Activated gamma-delta T cell treated with anti-CD3 and anti-CD28 coated beads, Interleukin-2, amount 50 U/mL, for 16 hours (primary cell): ENCODE measurements at regions not wholly inside any gene's neighbourhood (a gene's known extent, or its start where the extent isn't known, plus 50 kb on each side); places are given as distances from the start of the nearest gene placed in this dataset.
A peak's percentile ranks its signal among the peaks of the same experiment; 100 is the strongest.
"Not testable (repeated sequence)": the region's sequence is repeated elsewhere in the genome, so short reads cannot be mapped to it uniquely, and the experiment has no call there.

ENCODE experiments used
- DNase-seq: peaks from one replicate; pipeline ENCODE4 v3.0.0-alpha.2; 2020; ENCODE audit warnings: low read depth

GRCh38 chr10:125554016-125554703 is 128.8 kb downstream of the TEX36 start:
- no peak for DNase-seq

GRCh38 chr10:125553091-125553490 is 129.9 kb downstream of the TEX36 start:
- DNase-seq = no peak

- no peak for DNase-seq
Measured at GRCh38 chr10:125551247-125551646, 131.7 kb downstream of the TEX36 start.

- DNase-seq = no peak
Measured at GRCh38 chr10:125550362-125550761, 132.6 kb downstream of the TEX36 start.

DNA sequence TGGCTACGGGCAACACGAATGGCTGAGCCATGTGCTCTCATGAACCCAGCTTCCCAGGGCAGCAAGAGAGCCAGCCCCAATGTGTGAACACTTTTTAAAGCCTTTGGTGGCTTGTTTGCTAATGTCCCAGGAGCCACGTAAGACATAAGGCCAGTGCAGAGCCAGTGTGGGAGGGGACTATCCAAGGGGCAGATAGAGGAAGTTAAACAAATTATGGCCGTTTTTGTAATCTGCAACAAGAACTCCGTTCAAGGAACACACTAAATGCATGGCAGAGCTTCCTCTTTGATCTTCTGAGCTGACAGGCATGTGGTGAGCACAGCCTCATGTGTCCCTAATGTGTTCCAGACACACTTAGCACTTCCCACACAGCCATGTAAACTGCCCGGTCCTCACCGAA is 133.3 kb downstream of the TEX36 start:
- no peak for DNase-seq

DNA sequence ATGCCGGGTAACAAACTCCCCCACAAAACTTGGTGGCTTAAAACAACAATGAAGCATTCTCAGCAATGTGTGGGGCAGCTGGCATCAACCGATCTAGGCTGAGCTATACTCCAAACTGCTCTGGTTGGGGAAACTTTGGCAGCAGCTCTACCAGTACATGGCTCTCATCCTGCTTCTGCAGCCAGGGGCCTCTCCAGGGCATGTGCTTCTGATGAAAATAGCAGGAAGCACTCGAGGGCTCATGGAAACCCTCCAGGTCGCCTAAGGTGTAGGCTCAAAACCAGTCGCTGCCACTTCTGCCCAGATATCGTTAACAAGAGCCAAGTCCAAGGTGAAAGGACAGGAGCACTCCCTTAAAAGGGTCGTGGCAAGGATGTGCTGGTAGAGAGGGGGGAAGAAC is 134.1 kb downstream of the TEX36 start:
- no peak for DNase-seq

- DNase-seq = no peak
Measured at GRCh38 chr10:125548356-125548755, 134.6 kb downstream of the TEX36 start.

DNA sequence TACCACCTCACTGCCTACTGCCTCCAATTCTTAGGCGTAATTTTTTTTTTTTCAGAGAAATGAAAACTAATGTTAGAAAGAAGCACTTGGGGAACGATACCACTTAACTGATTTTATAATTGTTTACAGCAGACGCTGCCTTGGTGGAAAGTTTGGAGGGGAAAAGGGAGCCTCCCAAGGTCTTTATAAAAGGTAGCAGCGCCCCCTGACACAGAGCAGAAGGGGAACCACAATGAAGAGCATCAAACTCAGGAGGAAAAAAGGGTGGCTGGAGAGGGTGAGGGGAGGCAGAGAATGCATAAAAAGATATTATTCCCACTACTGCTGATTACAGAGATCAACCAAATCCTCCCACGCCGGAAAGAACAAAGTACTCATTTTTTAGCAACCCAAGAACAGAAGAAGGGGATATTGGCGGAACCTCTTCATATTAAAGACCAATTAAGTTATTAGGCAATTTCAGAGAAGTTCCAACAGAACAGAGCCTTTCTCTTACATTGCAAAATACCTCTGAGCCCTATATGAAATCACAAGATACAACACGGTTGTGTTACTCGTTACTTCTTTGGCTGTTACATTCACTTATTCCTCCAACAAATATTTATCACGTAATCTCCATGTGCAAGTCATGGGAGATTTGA is 135.8 kb downstream of the TEX36 start:
- no peak for DNase-seq

- no peak for DNase-seq
Measured at GRCh38 chr10:125543796-125544195, 139.2 kb downstream of the TEX36 start.

DNA sequence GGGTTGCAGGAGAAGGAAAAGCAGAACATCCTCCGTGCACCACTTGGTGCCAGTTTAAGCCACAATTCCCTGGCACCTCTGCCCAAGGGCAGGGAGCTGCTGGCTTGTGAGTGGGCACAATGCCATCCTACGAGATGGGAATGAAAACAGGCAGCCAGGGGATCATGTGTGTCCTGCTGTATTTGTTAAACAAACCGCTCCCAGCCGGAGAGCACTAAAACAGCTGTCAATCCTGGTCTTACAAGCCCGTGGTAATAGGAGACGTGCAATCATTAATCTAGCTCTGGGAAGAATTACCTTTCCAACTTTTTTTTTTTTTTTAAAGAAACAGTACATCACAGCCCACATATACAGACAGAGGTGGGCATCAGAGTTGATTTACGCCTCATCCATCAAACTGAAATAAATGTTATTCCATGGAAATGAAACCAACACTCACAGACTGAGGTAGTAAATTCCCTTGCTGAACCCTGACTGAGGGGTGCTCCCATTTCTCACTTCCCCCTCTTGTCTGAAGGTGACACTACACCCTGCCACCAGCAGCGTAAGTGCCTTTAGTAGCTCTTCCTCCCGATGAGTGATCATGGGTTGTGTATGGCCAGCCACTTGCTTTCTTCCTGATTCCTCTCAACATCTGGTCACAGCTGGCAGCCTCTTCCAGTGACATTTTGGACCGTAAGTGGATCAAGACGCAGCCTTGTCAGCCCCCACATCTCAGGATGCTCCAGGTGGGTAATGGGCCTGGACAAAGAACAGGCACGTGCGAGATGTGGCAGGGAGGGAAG is 143.8 kb downstream of the TEX36 start:
- no peak for DNase-seq

- no peak for DNase-seq
Measured at GRCh38 chr10:125536236-125536635, 146.7 kb downstream of the TEX36 start.

DNA sequence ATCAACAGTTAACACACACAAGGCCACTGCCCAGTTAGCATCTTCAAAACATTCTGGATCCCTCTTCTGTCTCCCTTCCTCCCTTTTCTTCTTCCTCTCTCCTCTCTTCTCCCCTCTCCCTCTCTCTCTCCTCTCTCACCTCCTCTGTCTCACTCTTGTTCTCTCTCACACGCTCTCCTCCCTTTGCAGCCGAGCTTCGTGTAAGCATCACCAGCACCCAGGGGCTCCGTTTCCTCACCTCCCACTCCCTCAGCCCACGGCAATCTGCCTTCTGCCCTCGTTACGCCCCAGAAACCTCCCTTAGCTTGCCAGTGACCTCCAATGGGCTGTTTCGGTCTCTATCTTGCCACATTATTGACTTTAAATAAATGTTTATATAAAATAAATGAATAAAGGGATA is 147.4 kb downstream of the TEX36 start:
- no peak for DNase-seq

- no peak for DNase-seq
Measured at GRCh38 chr10:125534515-125534914, 148.4 kb downstream of the TEX36 start.

GRCh38 chr10:125533866-125534265 is 149.1 kb downstream of the TEX36 start:
- DNase-seq = no peak

DNA sequence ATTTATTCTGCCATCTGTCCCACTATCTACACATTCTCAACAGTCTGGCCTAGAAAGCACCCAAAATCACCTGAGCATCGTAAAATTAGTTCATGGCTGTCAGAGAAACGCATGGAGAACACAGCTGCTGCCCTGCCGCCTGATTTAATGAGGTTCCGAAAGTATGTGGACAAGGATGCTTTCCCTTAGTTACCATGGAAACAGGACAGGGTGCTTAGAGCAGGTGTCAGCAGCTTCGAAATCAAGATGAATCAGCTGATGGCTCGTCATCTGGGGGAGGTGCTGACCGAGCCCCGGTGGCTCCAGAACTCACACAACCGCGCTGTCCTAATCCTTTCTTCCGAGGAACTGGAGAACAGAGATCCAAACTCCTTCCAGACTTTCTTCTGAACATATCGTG is 151.5 kb downstream of the TEX36 start:
- no peak for DNase-seq

- no peak for DNase-seq
Measured at GRCh38 chr10:125523347-125523746, 159.6 kb downstream of the TEX36 start.

DNA sequence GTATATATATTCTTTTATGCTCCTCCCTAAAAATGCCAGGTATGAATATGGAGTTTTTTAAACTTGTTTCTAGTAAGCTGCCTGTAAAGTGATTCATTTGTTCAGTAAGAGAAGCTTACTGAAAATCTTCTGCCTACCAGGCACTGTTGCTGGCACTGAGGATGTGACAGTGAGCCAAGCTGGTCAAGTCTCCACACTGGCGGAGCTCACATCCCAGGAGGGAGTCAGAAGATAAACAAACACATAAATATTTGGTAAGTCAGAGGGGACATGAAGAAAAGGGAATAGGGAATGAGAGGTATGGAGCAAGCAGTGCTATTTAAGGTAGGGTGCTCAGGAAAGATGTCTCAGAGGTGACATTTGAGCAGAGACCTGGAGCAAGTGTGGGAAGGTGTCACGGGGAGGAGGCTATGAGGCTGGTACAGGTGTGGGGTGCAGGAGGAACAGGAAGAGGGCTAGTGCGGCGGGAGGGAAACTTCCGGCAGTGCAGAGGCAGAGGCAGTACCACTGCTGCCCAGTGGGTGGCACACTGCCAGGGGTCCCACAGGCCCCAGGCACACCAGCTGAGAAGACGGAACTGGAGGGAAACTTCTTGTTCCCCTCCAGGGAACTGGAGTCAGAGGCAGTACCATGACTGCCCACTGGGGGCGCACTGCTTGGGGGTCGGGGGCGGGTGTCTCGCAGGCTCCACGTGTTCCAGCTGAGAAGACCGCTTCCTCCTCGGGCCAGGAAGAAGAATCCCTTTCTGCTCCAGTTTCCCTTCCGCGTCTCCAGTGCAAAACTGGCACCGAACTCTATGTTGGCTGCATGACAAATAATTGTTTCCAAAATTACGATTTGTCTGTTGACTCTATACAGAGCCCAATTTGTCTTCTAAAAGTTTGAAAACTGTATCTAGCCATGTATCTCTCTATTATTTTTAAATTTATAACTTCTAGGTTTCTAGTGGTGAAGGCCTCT is 161.0 kb downstream of the TEX36 start:
- DNase-seq = no peak

GRCh38 chr10:125520968-125521367 is 162.0 kb downstream of the TEX36 start:
- no peak for DNase-seq

GRCh38 chr10:125518397-125518796 is 164.6 kb downstream of the TEX36 start:
- not testable (repeated sequence) for DNase-seq

- no peak for DNase-seq
Measured at GRCh38 chr10:125515571-125515970, 167.4 kb downstream of the TEX36 start.

GRCh38 chr10:125514206-125515162 is 168.5 kb downstream of the TEX36 start:
- DNase-seq = peak; percentile 1
